Dermis blood vessel endothelial cell (primary cell): ENCODE measurements at regions not wholly inside any gene's neighbourhood (a gene's known extent, or its start where the extent isn't known, plus 50 kb on each side); places are given as distances from the start of the nearest gene placed in this dataset.

Experiments used
- DNase-seq: peaks from one replicate; pipeline ENCODE4 v3.0.0; 2010

GRCh38 chr6:139600343-139600742 is 225.9 kb upstream of the CITED2 start:
- no peak for DNase-seq

- no peak for DNase-seq
Observed at GRCh38 chr6:139597771-139598755, 223.6 kb upstream of the CITED2 start.

- DNase-seq, result no peak
Observed at GRCh38 chr6:139597087-139597763, 222.8 kb upstream of the CITED2 start.

GRCh38 chr6:139595183-139595582 is 220.7 kb upstream of the CITED2 start:
- DNase-seq, result no peak

GRCh38 chr6:139594333-139594965 is 220.0 kb upstream of the CITED2 start:
- no peak for DNase-seq

GRCh38 chr6:139593081-139593480 is 218.6 kb upstream of the CITED2 start:
- DNase-seq, result no peak

GRCh38 chr6:139592011-139592410 is 217.6 kb upstream of the CITED2 start:
- DNase-seq, result no peak

GRCh38 chr6:139591075-139591865 is 216.8 kb upstream of the CITED2 start:
- no peak for DNase-seq

- DNase-seq, result no peak
Observed at GRCh38 chr6:139590206-139590605, 215.8 kb upstream of the CITED2 start.

GRCh38 chr6:139588734-139589593 is 214.5 kb upstream of the CITED2 start:
- DNase-seq, result no peak

GRCh38 chr6:139588076-139588639 is 213.7 kb upstream of the CITED2 start:
- DNase-seq, result peak; percentile 84

- DNase-seq, result peak; percentile 74
Observed at GRCh38 chr6:139587469-139587868, 213.0 kb upstream of the CITED2 start.

GRCh38 chr6:139586273-139586672 is 211.8 kb upstream of the CITED2 start:
- no peak for DNase-seq

- DNase-seq, result peak; percentile 44
Observed at GRCh38 chr6:139584599-139584998, 210.2 kb upstream of the CITED2 start.

- no peak for DNase-seq
Observed at GRCh38 chr6:139583420-139583819, 209.0 kb upstream of the CITED2 start.

GRCh38 chr6:139582956-139583355 is 208.5 kb upstream of the CITED2 start:
- no peak for DNase-seq

- no peak for DNase-seq
Observed at GRCh38 chr6:139581485-139581865, 207.0 kb upstream of the CITED2 start.

GRCh38 chr6:139580592-139581484 is 206.4 kb upstream of the CITED2 start:
- no peak for DNase-seq

- no peak for DNase-seq
Observed at GRCh38 chr6:139577763-139578604, 203.5 kb upstream of the CITED2 start.
